Fibroblast of lung (primary cell): ENCODE measurements at regions not wholly inside any gene's neighbourhood (a gene's known extent, or its start where the extent isn't known, plus 50 kb on each side); places are given as distances from the start of the nearest gene placed in this dataset.

Source experiments
- DNase-seq, 2 donors: peaks; one replicate each; pipeline versions ENCODE4 v3.0.0 to v3.0.0-alpha.2; 2010; ENCODE audit warnings: low read depth in 2 of 2
- H2AFZ ChIP-seq: 2 replicates; pipeline ENCODE4 v1.5.1; 2012; ENCODE audit warnings: low read length, control low read depth, inconsistent platforms
- H3K27ac ChIP-seq: 2 replicates; pipeline ENCODE4 v1.5.1; 2011; ENCODE audit warnings: low read length, control low read depth; ENCODE audit not compliant: insufficient read depth
- H3K27me3 ChIP-seq: 2 replicates; pipeline ENCODE4 v1.5.1; 2011; ENCODE audit warnings: mild to moderate bottlenecking, low read length; ENCODE audit not compliant: control insufficient read depth, insufficient read depth
- H3K36me3 ChIP-seq: 2 replicates; pipeline ENCODE4 v1.5.1; 2011; ENCODE audit warnings: low read length; ENCODE audit not compliant: control insufficient read depth, insufficient read depth
- H3K4me1 ChIP-seq: 2 replicates; pipeline ENCODE4 v1.5.1; 2011; ENCODE audit warnings: low read length; ENCODE audit not compliant: control insufficient read depth, insufficient read depth; ENCODE audit errors: extremely low read depth
- H3K4me2 ChIP-seq: 2 replicates; pipeline ENCODE4 v1.5.1; 2011; ENCODE audit warnings: low read length, control low read depth; ENCODE audit not compliant: insufficient read depth; ENCODE audit errors: extremely low read depth
- H3K4me3 ChIP-seq, 4 experiments: fragments of 200-600 bp in 1 of 4; sonication (generic) in 1 of 4; replicated peaks in 1 of 4; 2 replicates each; pipeline ENCODE4 v1.5.1; 2011 to 2016; ENCODE audit warnings: low read length in 4 of 4, low read depth in 3 of 4, mild to moderate bottlenecking in 3 of 4, control low read depth in 2 of 4, inconsistent platforms in 1 of 4, mixed read lengths in 1 of 4; ENCODE audit not compliant: insufficient read depth in 1 of 4; ENCODE audit errors: control extremely low read depth in 1 of 4
- H3K79me2 ChIP-seq: 2 replicates; pipeline ENCODE4 v1.5.1; 2012; ENCODE audit warnings: mild to moderate bottlenecking, low read length, inconsistent platforms; ENCODE audit not compliant: control insufficient read depth, insufficient read depth
- H3K9ac ChIP-seq: 2 replicates; pipeline ENCODE4 v1.5.1; 2011; ENCODE audit warnings: mild to moderate bottlenecking, low read length, control low read depth; ENCODE audit not compliant: insufficient read depth
- H3K9me3 ChIP-seq: 2 replicates; pipeline ENCODE4 v1.5.1; 2012; ENCODE audit warnings: low read depth, low read length; ENCODE audit not compliant: control insufficient read depth, insufficient read depth
- H4K20me1 ChIP-seq: 2 replicates; pipeline ENCODE4 v1.5.1; 2011; ENCODE audit warnings: low read length; ENCODE audit not compliant: control insufficient read depth, insufficient read depth; ENCODE audit errors: extremely low read depth
- EZH2 ChIP-seq: IDR thresholded peaks from 2 replicates; pipeline ENCODE4 v1.5.1; 2012; ENCODE audit warnings: low read length, control low read depth, mild to moderate bottlenecking; ENCODE audit errors: missing control alignments
- TF ChIP-seq, protein P1 (sequence below), 2 donors: IDR thresholded peaks in 1 of 2; conservative IDR thresholded peaks in 1 of 2; 1 replicate in 1 of 2; 2 replicates in 1 of 2; pipeline ENCODE4 v1.5.1; 2011 to 2012; ENCODE audit warnings: low read length in 2 of 2, control low read depth in 1 of 2, inconsistent platforms in 1 of 2, low read depth in 1 of 2, mild to moderate bottlenecking in 1 of 2

DNA sequence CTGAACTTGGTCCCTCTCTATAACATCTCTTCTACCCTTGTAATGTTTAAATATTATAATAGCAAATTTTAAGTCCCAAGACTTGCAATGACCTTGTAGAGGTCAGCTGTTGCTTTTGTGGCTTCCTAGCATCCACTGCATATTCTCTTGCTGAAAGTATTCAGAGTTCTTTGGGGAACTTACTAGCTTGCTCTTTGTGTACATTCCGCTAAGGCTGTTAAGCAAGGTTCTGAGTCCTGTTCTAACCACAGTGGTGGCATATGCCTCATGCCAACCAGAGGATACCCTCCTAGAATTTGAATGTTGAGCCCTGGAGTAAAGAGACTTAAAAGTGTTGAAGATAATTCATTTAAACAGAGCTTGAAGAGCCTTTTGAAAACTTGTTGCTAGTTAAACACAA is 570.9 kb downstream of the TLE1 start:
- Histone ChIP-seq H3K79me2 (no peaks in the 10 kb centered on the region), H3K4me3 (no peak overlapping the region), H2AFZ (no peak overlapping the region), H3K27ac (no peak overlapping the region), H3K4me2 (no peak overlapping the region), H3K9ac (no peak overlapping the region), H3K9me3 (no peaks in the 10 kb centered on the region), H3K36me3 (no peaks in the 10 kb centered on the region), H3K4me1 (no peaks in the 10 kb centered on the region), H4K20me1 (no peaks in the 10 kb centered on the region), H3K27me3 (no peaks in the 10 kb centered on the region)
- no peak for TF ChIP-seq EZH2
- TF ChIP-seq, protein P1, sequence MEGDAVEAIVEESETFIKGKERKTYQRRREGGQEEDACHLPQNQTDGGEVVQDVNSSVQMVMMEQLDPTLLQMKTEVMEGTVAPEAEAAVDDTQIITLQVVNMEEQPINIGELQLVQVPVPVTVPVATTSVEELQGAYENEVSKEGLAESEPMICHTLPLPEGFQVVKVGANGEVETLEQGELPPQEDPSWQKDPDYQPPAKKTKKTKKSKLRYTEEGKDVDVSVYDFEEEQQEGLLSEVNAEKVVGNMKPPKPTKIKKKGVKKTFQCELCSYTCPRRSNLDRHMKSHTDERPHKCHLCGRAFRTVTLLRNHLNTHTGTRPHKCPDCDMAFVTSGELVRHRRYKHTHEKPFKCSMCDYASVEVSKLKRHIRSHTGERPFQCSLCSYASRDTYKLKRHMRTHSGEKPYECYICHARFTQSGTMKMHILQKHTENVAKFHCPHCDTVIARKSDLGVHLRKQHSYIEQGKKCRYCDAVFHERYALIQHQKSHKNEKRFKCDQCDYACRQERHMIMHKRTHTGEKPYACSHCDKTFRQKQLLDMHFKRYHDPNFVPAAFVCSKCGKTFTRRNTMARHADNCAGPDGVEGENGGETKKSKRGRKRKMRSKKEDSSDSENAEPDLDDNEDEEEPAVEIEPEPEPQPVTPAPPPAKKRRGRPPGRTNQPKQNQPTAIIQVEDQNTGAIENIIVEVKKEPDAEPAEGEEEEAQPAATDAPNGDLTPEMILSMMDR (conservative IDR thresholded peaks at IDR 0.05 in 1 of 2, IDR thresholded peaks at IDR 0.05 in 1 of 2; ENCODE audit: low read depth in 1 of 2, low read length in 2 of 2): no peak
- peak in 1 of 2 donors; percentile 12 for DNase-seq

GRCh38 chr9:81116340-81117137 is 572.8 kb downstream of the TLE1 start:
- Histone ChIP-seq H3K27ac (no peak overlapping the region), H3K27me3 (no peaks in the 10 kb centered on the region), H4K20me1 (no peaks in the 10 kb centered on the region), H3K36me3 (no peaks in the 10 kb centered on the region), H3K4me3 (no peak overlapping the region), H2AFZ (no peak overlapping the region), H3K79me2 (no peaks in the 10 kb centered on the region), H3K4me2 (no peak overlapping the region), H3K9me3 (no peaks in the 10 kb centered on the region), H3K9ac (no peak overlapping the region), H3K4me1 (no peaks in the 10 kb centered on the region)
- TF ChIP-seq EZH2: no peak
- TF ChIP-seq, protein P1 (conservative IDR thresholded peaks at IDR 0.05 in 1 of 2, IDR thresholded peaks at IDR 0.05 in 1 of 2; ENCODE audit: low read depth in 1 of 2, low read length in 2 of 2): no peak
- DNase-seq: peak in 1 of 2 donors; percentile 12

DNA sequence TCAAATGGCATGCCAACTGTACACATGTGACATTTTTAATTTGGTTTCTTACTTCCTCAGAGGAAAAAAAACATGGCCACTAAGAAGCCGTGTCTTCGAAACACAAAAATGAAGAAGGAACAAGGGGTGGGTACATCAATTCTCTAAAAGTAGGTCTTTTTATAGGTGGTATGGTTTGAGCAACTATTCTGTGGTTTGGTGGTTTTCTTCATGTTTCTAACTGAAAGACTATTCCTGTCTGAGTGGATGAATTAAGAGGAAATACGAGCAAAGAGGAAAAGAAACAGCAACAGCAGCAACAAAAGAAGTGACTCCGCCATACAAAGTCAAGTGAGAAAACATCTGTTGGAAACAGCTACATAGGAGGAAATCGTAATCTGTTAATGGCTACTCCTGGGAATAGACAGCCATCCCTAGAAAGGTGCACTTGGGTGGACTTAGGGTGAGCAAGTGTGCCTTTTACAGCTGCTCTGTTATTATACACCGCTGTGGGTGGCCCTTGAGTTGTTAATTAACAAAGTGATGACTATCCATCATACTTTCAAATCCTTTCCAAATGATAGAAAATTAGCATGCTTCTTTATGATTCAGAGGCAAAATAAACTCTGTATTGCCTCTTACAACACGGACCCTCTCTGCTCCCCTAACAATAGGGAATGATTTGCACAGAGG is 575.8 kb downstream of the TLE1 start:
- Histone ChIP-seq H3K9ac (no peak overlapping the region), H4K20me1 (no peaks in the 10 kb centered on the region), H2AFZ (no peak overlapping the region), H3K4me2 (no peak overlapping the region), H3K4me3 (no peak overlapping the region), H3K9me3 (no peaks in the 10 kb centered on the region), H3K27ac (no peak overlapping the region), H3K27me3 (no peaks in the 10 kb centered on the region), H3K36me3 (no peaks in the 10 kb centered on the region), H3K79me2 (no peaks in the 10 kb centered on the region), H3K4me1 (no peaks in the 10 kb centered on the region)
- no peak for TF ChIP-seq EZH2
- TF ChIP-seq, protein P1 (conservative IDR thresholded peaks at IDR 0.05 in 1 of 2, IDR thresholded peaks at IDR 0.05 in 1 of 2; ENCODE audit: low read depth in 1 of 2, low read length in 2 of 2): no peak
- DNase-seq: peak in 1 of 2 donors; percentile 46
